MCF 10A (cell line): ENCODE measurements at regions not wholly inside any gene's neighbourhood (a gene's known extent, or its start where the extent isn't known, plus 50 kb on each side); places are given as distances from the start of the nearest gene placed in this dataset.
A peak's percentile ranks its signal among the peaks of the same experiment; 100 is the strongest.

Source experiments
- BruUV-seq: library from RNA; stranded (reverse); fragments of 400-500 nt; replicated peaks from 2 replicates; lab custom pipeline; 2021; lab: Mats Ljungman, UMichigan
- CTCF ChIA-PET: fragments of 300-600 bp; sonication (Branson Sonifier 250); formaldehyde crosslinking; extraction: SDS; loops from one replicate; lab custom pipeline; 2021; ENCODE audit warnings: antibody characterized with exemption, inconsistent platforms; lab: Yijun Ruan, JAX
- POLR2A ChIA-PET: fragments of 300-600, 350-650 bp; sonication (Branson Sonifier 250); formaldehyde crosslinking; extraction: SDS; loops from one replicate; lab custom pipeline; 2020; ENCODE audit warnings: antibody characterized with exemption, inconsistent platforms; lab: Yijun Ruan, JAX
- DNase-seq: peaks from one replicate; pipeline ENCODE4 v3.0.0-alpha.2; 2018; ENCODE audit not compliant: unreplicated experiment
- H3K27ac Mint-ChIP-seq: one replicate; pipeline ENCODE4 v1.8.0; 2022; ENCODE audit warnings: mild to moderate bottlenecking, low read depth, mixed read lengths; ENCODE audit not compliant: unreplicated experiment
- H3K27me3 Mint-ChIP-seq: one replicate; pipeline ENCODE4 v1.8.0; 2022; ENCODE audit warnings: mixed read lengths; ENCODE audit not compliant: insufficient read depth, unreplicated experiment
- H3K36me3 Mint-ChIP-seq: one replicate; pipeline ENCODE4 v1.8.0; 2022; ENCODE audit warnings: mild to moderate bottlenecking, moderate library complexity, mixed read lengths; ENCODE audit not compliant: insufficient read depth, unreplicated experiment
- H3K4me1 Mint-ChIP-seq: one replicate; pipeline ENCODE4 v1.8.0; 2022; ENCODE audit warnings: mixed read lengths; ENCODE audit not compliant: insufficient read depth, unreplicated experiment
- H3K4me3 Mint-ChIP-seq: one replicate; pipeline ENCODE4 v1.8.0; 2022; ENCODE audit warnings: mild to moderate bottlenecking, moderate library complexity, mixed read lengths; ENCODE audit not compliant: unreplicated experiment
- H3K9me3 Mint-ChIP-seq: one replicate; pipeline ENCODE4 v1.8.0; 2022; ENCODE audit warnings: mixed read lengths; ENCODE audit not compliant: unreplicated experiment
- intact Hi-C: fragments of 100-400 bp; cut with micrococcal nuclease; formaldehyde crosslinking; loops from 2 replicates; pipeline ENCODE4 v1.14.1; 2022
- TF ChIP-seq, protein P1 (sequence below): fragments of 200-600 bp; IDR thresholded peaks from one replicate; pipeline ENCODE4 v1.8.0; 2022; ENCODE audit warnings: antibody characterized with exemption, mild to moderate bottlenecking; ENCODE audit not compliant: unreplicated experiment

- H3K27me3 Mint-ChIP-seq: no peaks in the 10 kb centered on the region
- DNase-seq: peak; percentile 40
- POLR2A ChIA-PET: interaction anchor here (0.7 kb wide), 1 partner anchor 11 kb away, joined by 3 read pairs; no protein-coding TSS in a partner anchor
- CTCF ChIA-PET: no interaction called here
- intact Hi-C loops: no loop called here
- H3K9me3 Mint-ChIP-seq: peaks cover 13% of the 10 kb centered on the region
- no TSS peak for BruUV-seq
- no peaks in the 10 kb centered on the region for H3K36me3 Mint-ChIP-seq
- no peaks in the 10 kb centered on the region for H3K4me1 Mint-ChIP-seq
- no peak overlapping the region for H3K27ac Mint-ChIP-seq
- H3K4me3 Mint-ChIP-seq: no peak overlapping the region
- TF ChIP-seq, protein P1, sequence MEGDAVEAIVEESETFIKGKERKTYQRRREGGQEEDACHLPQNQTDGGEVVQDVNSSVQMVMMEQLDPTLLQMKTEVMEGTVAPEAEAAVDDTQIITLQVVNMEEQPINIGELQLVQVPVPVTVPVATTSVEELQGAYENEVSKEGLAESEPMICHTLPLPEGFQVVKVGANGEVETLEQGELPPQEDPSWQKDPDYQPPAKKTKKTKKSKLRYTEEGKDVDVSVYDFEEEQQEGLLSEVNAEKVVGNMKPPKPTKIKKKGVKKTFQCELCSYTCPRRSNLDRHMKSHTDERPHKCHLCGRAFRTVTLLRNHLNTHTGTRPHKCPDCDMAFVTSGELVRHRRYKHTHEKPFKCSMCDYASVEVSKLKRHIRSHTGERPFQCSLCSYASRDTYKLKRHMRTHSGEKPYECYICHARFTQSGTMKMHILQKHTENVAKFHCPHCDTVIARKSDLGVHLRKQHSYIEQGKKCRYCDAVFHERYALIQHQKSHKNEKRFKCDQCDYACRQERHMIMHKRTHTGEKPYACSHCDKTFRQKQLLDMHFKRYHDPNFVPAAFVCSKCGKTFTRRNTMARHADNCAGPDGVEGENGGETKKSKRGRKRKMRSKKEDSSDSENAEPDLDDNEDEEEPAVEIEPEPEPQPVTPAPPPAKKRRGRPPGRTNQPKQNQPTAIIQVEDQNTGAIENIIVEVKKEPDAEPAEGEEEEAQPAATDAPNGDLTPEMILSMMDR: no peak
These were observed 342.7 kb upstream of the PABPC4L start for GRCh38 chr4:134544303-134544770.

GRCh38 chr4:134540588-134540987 lies 339.0 kb upstream of the PABPC4L start:
- CTCF ChIA-PET: no interaction called here
- Mint-ChIP-seq H3K27ac (no peak overlapping the region), H3K36me3 (no peaks in the 10 kb centered on the region), H3K4me3 (no peak overlapping the region), H3K4me1 (no peaks in the 10 kb centered on the region), H3K9me3 (no peaks in the 10 kb centered on the region), H3K27me3 (no peaks in the 10 kb centered on the region)
- no peak for DNase-seq
- BruUV-seq: no TSS peak
- POLR2A ChIA-PET: no interaction called here
- TF ChIP-seq, protein P1: no peak
- intact Hi-C loops: no loop called here

DNA sequence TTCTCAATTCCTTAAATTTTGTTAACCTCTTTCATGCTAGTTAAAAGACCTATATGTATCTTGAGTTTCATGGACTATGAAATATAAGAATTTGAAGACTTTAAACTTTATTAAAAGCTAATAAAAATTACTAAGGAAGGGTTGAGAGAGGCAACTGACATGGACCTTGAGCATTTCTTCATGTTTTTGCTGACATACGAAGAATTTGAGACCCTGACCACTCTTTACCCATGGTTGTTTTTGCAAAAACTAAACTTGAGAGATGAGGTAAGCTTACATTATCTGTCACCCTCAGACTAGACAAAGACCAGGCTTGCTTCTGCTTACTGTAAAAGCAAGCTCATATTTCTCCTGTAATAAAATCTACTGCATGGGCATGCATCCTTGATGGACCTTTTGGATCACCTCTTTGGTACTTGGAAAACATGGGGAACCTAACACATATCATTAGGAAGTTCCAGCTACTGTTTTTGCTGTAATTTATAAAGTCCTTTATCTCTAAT lies 338.2 kb upstream of the PABPC4L start:
- no peaks in the 10 kb centered on the region for H3K36me3 Mint-ChIP-seq
- TF ChIP-seq, protein P1: no peak
- DNase-seq: no peak
- no peaks in the 10 kb centered on the region for H3K27me3 Mint-ChIP-seq
- intact Hi-C loops: no loop called here
- no TSS peak for BruUV-seq
- no peak overlapping the region for H3K4me3 Mint-ChIP-seq
- ChIA-PET POLR2A (interaction anchor here (0.6 kb wide), 4 partner anchors 12 to 1071 kb away, joined by 3 to 6 read pairs (median 3); no protein-coding TSS in a partner anchor), CTCF (interaction anchor here (0.9 kb wide), 1 partner anchor 31 kb away, joined by 3 read pairs; no protein-coding TSS in a partner anchor)
- H3K9me3 Mint-ChIP-seq: no peaks in the 10 kb centered on the region
- no peak overlapping the region for H3K27ac Mint-ChIP-seq
- no peaks in the 10 kb centered on the region for H3K4me1 Mint-ChIP-seq

DNA sequence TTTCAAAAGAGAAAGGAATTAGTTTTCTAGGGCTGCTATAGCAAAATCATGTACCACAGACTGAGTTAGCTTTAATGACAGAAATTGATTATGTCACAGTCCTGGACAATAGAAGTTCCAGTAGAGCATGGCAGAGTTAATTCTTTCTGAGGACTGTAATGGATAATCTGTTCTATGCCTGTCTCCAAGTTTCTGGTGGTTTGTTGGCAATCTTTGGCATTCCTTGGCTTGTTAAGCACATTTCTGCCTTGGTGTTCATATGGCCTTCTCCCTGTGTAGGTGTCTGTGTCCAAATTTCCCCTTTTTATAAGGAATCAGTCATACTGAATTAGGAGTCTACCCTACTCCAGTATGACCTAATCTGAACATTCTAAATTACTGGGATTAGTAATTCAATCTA lies 336.1 kb upstream of the PABPC4L start:
- Mint-ChIP-seq H3K4me1 (no peaks in the 10 kb centered on the region), H3K9me3 (no peaks in the 10 kb centered on the region), H3K27me3 (no peaks in the 10 kb centered on the region), H3K27ac (no peak overlapping the region), H3K4me3 (no peak overlapping the region), H3K36me3 (no peaks in the 10 kb centered on the region)
- BruUV-seq: no TSS peak
- TF ChIP-seq, protein P1: no peak
- DNase-seq: no peak
- ChIA-PET POLR2A (no interaction called here), CTCF (no interaction called here)
- intact Hi-C loops: no loop called here
